SHP77 treated with DMSO at 0.1 percent for 48 hours (cell line): ENCODE measurements at regions not wholly inside any gene's neighbourhood (a gene's known extent, or its start where the extent isn't known, plus 50 kb on each side); places are given as distances from the start of the nearest gene placed in this dataset.

Experiments
- DNase-seq: peaks from one replicate; lab custom pipeline; 2025; lab: John Stamatoyannopoulos, UW

DNA sequence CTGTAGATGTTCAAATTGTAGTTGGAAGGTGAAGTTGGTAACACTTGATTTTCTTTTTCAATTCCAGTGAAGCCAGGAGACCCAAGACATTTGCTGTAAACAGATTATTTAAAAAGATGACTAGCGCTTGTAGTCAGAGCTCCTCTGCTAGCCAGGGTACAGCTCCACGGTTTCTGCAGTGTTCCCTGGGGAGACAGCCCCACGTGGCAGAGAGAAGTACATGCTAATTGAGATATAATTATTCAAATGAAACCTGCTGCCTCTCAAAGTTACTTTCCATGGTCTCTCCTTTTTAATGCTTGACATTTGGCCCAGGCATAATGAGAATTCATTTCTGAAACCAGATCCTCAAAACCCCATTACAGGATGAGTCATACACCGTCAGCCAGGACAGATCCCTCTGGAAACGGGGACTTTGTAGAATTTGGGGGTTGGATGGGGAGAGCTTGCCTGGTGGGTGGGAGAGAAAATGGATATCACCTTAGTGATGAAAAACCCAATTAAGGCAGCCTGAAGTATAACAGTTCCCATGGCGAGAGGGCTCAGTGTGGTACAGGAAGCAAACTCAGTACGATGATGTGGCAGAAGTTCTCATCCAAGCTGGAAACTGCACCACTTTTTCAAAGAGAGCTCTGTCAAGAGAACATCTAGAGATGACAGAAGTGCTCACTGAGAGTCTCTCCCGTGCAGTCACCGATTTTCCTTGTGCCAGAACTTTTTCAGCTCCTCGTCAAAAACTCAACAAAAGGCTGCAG lies 637.7 kb upstream of the TMEM132C start:
- DNase-seq: no peak

DNA sequence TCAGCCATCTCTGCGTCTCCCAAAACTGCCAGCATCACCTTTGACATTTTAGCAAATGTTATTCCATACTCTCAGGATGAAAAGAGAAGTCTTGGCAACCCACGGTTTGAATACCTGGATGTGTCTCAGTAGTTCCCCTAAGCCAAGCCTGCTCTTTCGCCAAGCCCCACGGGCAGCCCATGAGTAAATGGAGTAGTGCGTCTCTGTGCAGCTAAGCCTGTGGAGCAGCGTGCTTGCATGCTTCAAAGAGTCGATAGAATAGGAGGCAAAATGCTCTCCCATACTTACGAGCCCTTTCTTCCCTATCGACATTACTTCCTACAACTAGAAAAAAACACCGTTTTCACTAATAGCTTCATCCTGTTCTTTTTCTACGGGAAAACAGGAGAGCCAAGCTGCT lies 634.5 kb upstream of the TMEM132C start:
- DNase-seq: no peak

DNA sequence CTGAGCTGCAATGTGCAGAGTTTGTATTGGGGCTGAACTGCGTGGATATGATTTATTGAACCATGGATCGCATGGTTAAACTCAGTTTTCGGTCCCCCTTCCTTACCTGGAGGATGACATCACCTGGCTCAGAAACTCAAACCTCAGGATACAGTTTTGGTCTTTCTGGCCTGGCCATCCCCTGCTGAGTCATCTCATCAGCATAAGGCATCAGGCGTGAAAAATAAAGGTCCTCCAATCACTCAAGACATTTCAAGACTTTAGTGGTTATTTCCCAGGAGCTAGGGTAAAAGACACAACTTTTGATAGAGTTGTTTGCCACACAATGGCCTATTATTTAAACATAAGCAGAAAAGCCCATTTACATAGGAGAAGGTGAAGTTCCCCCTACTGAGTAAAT lies 631.1 kb upstream of the TMEM132C start:
- DNase-seq: no peak

DNA sequence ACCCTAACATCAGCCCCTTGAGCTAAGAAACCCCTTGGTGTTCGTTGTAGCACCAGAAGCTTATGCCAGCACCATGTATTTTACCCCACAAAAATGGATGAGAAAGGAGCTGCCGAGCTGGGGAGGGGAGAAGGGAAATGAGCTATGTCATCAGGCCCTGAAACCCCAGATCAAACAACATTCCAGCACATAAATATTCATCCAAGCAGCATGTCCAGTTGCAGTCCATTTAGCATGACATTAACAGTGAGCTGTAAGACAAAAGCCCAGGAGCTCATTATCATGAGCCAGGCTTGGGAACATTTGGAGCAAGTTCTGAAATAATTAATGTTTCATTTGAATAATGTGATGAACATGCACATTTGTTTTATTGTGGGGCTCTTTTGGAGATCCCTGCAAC lies 630.1 kb upstream of the TMEM132C start:
- DNase-seq: no peak

DNA sequence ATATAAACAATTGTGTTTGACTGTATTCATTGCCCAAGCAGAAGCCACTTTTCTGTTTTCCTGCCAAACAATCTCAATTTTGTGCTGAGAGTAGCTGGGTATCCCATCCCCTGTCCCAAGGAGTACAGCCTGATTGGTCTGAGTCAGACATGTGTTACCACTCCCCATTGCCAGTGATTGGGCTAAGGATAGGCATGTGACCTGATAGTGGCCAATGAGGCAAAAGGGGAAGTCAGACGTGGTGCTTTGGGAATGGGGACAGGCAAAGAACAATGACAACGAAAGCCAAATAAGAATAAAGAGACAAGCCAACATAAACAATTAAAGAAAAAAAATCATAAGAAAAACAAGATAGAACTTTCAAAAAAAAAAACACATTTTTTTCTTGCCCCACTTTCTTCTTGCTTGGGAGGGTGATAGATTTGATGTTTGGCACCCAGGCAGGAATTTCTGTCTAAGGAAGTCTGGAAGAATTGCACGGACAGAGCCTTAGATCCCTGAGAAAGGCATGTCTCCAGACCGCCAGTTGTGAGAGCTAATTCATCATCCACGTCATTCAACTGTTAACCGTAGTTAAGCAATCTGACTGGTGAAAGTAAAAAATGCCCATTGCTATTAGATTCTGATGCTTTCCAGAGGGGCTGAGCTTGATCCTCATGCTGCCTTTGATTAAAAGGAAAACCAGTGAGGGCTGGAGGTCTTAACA lies 626.6 kb upstream of the TMEM132C start:
- no peak for DNase-seq

DNA sequence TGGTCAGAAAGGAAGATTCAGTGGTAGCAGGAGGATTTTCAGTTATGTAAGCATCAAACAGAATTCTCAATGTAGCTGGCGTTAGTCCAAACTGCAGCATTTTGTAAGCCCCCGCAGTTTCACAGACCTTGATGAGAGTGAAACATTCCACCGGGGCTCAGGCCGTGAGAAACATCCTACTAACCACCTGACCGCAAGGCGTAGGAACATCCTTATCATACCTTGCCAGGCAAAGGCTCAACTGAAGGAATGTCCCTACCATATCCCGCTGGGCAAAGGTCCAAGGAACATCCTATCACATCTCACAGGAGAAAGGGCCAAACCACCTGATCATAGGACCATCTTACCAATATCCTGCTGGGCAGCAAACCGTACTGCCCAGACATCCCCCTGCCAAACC lies 624.8 kb upstream of the TMEM132C start:
- DNase-seq: no peak

DNA sequence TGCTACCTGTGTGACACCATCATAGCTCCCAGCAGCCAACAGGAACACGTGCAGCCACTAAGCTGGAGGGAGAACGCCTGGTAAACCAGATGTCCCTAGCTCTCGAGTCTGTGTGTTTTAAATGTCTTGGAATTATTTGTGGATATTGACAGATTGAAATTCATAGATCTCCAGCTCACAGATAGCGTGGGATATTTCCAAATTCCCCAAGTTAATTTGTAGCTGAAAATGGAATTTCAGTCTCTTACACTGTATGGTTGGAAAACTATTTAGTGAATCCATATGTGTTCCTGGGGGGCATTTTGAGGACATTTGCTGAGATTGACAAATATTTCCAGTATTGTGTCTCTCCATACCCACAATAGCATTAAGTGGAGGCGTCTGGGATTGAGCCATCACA lies 618.6 kb upstream of the TMEM132C start:
- no peak for DNase-seq

DNA sequence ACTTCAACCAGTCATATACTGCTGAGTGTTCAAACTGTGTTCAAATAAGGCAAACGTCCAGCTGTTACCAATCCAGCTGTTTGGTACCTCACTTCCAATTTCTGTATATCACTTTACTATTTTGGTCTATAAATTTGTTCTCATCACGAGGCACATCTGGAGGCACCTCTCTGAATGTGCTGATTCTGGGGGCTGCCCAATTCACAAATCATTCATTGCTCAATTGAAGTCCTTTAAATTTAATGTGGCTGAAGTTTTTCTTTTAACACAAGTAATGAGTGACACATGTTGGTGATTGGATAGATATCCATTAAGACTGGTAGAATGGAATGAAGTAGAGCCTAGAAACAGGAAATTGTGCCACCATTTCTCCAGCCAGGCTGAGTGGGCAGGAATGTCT lies 617.0 kb upstream of the TMEM132C start:
- no peak for DNase-seq

DNA sequence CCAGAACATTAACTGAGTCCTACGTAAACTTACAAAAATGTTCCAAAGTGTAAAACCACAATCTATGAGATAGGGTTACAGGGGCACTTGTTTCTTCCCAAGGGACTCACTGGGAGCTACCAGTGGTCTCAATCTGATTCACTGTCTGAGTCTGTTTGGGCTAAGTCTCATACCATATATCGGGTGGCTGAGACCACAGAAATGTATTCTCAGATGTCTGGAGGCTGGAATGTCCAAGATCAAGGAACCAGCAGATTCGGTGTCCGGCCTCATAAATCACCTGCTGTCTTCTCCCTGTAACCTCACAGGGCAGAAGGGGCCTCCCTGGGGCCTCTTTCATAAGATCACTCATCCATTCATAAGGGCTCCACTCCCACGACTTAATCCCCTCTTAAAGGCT lies 616.3 kb upstream of the TMEM132C start:
- DNase-seq: no peak

DNA sequence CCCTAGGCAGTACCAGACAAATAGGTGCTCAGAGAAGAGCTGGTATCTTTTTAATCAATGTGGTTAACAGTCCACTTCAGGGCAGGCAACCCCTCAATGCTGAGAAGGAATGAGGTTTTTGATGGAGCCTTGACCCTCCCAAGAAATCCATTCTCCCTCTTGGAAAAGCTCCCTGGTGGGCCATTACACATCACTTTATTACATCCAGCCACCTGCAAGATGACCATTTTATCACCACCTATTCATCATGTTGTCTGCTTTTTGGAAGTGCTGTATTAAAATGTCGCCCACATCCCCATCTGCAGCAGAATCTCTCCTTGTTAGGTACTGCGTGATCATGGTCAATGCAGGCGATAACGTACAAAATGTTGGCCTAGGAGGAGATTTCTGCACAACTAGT lies 614.7 kb upstream of the TMEM132C start:
- no peak for DNase-seq

DNA sequence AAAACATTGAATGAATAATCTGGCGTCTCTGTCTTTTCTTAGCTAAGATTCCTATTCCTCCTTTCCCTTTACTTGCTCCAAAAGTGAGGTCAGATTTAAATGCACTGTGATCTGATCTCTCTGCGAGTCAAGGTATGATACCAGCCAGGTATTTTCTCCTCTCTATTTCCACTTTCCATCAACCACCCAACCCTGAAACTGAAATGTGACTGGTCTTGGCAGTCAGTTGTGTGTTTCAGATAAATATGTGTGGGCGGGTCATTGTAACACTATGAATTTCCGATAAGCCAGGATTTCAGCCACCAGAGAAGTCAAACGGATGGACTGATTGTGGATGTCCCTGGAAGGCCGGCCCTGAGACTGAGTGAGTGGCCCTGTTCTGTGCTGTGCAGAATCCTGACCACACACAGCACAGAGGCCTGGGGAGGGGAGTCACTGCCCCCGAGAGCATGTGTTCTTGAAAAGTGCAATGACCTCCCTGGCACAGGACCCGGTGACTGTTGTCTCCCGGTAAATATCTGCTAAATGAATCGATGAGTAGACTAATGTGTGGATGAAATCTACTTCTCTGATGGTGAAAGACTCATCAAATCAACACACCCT lies 612.5 kb upstream of the TMEM132C start:
- no peak for DNase-seq

DNA sequence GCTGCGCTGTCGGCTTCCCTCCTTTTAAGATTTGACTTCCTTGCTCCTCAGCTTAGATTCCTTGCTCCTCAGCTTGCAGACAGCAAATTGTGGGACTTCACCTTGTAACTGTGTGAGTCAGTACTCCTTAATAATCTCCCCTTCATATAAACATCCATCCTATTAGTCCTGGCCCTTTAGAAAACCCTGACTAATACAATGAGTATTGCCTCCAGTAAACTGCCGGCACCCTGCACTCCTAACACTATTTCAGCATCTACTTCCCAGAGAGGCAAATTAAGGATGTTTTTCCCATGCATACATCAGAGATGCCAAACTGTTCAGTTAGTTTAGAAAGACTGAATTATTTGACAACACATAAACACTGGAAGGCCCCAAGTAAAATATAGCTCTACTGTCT lies 611.3 kb upstream of the TMEM132C start:
- DNase-seq: no peak

DNA sequence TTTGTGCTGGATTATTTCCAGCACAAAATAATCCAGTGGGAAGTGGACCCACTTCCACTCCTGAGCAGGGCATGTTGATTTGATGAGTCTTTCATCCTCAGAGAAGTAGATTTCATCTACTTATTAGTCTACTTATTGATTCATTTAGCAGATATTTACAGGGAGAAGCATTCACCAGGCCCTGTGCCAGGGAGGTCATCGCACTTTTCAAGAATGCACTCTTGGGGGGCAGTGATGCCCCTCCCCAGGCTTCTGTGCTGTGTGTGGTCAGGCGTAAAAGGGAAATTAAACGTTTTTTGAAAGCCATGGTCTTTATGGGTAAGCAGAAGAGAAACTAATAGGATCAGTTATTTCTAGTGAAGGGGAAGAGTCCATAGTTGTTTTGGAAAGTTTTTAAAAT lies 610.7 kb upstream of the TMEM132C start:
- DNase-seq: no peak

DNA sequence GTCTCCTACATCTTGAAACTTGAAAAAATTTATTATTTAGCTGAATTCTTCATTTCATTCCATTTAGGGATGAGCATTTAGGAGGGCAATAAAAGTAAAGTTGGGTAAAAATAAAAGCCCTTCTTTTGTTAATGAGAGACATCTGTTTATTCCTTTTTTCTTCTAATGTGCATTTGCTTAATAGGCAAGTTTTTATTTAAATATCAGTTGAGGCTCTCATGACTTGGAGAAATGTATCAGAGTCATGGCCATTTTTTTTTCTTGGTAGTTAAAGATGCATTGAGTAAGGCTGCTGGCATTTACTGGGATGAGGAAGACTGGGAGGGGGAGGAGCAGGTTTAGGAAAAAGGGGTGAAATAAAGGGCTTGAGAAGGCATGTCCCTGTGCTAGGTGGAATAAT lies 609.9 kb upstream of the TMEM132C start:
- DNase-seq: no peak

DNA sequence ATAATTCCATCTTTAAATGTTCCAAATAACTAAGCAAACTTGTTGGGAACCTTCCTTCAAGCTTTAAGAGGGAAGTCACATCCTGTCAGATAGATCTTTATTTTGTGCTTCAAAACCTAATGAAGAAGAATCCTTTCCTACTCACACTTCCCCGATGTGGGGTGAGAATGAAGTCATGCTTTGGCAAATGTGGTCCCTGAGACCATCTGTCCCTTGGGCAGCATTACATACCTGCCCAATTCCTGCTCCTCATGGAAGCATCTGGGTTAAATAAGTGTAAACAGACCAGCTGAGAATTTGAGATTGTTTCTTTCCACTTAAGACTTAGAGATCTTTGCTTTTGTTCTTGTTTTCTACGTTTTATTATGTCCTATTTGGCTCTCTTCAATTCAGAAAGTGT lies 606.0 kb upstream of the TMEM132C start:
- no peak for DNase-seq

DNA sequence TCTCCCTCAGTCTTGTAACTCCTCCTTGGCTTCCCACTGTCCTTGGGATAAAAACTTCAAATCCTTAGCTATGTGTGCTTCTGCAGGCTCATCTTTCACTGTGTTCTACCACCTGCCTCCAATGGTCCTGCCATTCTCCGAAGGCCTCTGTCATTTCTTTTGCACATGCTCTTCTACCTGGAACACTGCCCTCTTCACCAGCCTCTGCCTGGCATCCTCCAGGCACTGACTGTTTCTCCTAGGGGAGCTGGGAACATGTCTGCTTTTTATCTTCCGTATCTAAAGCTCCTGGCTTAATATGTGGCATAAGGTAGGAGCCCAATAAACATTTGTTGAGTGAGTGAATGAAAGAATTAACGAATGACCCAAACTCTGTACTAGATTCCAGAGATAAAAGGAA lies 603.3 kb upstream of the TMEM132C start:
- no peak for DNase-seq

DNA sequence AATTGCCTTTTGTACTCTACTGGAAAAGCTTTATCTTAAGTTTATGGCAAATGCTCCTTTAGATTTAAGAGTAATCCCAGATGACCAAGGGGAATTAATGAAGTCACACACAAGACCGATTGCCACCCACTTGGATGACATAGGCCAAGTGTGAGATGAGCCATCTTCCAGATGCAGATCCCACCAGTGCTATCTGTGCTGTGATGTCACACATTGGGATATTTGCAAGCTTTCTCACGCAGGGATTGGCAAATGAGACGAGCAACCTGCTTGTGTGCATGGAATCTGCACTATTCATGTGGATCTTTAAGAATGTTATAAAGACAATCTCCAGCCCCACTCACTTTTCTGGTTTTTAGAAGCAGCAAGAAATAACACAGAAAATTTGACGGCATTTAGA lies 602.1 kb upstream of the TMEM132C start:
- no peak for DNase-seq

DNA sequence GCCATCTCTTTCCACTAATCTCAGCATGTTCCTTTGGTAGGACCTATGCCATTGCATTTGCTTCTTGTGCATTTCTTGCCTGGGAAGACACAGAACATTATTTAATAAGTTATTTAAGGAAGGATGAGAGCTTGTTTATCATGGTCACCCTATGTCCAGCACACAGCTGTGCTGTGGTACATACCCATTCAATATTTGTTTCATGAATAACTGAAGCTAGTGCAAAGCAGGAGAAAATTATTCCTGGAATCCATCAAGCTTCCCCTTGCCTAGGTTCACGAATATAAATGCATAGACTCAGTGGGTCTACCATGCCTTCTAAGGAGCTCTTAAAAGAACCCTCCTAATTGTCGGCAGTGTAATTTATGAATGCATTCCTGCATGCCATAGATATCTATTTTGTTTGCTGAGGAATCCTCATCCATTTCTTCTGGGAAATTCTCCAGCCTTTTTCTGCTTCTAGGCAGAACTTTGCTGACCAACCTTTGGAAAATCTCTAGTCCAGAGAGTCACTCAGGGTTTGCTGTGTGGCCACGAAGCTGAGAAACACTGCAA lies 599.8 kb upstream of the TMEM132C start:
- no peak for DNase-seq

DNA sequence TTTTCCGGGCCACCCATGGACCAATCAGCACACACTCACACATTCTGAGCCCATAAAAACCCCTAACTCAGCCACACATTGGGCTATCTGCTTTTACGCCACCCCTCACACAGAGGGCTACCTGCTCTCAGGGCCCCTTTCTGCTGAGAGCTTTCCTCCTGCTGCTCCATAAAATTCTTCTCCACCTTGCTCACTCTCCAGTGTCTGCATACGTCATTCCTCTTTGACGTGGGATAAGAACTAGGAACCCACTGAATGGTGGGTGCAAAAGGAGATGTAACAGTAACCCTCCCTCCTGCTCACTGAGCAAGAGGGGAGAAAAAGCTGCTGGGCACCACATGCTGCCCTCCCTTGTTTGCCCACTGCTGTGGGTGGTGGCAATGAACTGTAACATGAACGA lies 596.7 kb upstream of the TMEM132C start:
- DNase-seq: no peak

DNA sequence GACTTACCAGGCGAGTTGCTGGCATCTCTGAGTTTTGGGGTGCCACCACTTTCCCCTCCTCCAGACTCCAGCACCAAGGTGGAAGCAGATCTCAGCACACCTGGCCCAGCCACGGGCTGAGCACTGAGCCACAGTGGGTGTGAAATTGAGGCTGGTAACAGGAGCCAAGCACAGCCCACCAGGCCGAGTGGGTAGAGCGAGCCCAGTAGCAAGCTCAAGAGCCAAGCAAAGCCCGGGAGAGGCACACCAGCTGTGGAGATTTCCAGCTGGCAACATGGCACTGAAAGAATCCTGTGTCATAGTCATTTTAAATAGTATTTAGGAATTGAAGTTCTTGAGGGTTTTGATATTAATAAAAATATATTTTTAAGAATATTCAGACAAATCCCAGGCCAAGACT lies 596.2 kb upstream of the TMEM132C start:
- no peak for DNase-seq

DNA sequence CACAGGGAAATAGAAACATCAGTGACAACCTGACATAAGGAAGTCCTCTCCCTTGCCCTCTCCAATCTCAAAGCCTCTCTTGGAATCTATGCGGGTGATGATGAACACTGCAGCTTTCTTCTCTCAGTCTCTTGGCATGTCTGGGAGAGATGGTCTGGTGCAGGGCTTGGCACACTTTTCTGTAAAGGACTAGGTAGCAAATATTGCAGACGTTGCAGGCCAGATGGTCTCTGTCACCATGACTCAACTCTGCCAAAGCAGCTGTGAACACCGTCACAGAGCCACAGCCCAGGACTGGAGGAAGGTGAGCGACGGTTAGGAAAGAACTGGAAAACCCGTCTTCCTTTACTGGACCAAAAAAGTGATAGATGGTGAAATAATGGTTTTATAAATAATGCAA lies 591.0 kb upstream of the TMEM132C start:
- peak; percentile 18 for DNase-seq

DNA sequence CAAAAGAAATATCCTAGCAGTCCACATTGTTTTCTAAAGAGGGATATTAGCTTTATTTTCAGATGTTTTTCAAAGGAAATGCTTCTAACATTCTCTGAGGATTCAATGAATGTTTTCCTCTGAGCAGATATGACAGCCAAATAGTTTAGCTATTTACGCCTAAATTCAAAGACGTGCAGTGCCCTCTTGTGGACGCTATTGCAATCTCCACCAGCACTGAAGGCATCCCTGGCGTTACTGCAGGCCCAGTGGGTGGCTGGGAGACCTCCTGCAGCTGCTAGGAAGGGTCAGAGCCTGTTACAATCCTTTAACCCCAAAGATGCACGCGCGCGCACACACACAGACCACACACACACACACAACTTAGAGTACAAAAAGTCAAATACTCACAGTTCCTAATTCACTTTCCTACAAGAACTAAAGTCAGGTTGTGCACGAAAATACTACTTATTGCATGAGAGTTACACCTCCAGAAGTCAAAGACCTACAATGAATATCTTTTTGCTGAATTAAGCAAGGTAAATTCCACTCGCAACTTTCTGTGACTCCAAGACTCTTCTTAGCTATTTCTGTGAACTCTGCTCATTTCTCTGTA lies 589.3 kb upstream of the TMEM132C start:
- peak; percentile 72 for DNase-seq

DNA sequence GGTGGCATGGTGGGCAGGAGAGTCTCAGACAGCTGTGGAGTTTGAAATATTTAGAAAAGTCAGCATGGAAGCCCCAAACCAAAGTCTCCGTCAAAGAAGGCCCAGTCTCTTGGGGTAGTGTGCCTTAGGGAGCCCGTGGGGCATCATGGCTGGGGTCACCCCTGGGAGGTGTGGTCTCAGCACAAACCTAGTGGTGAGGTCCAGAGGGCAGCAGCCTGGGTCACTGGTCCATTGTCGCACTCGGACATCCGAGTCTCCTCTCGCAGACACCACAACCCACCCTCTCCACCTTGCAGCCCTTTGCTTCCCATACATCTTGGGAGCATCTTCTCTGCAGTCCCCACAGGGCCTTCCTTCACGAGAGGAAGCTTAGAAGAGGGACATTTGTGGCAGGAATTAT lies 588.0 kb upstream of the TMEM132C start:
- no peak for DNase-seq
